ENCODE measurements at regions not wholly inside any gene's neighbourhood (a gene's known extent, or its start where the extent isn't known, plus 50 kb on each side); places are given as distances from the start of the nearest gene placed in this dataset.

DNA sequence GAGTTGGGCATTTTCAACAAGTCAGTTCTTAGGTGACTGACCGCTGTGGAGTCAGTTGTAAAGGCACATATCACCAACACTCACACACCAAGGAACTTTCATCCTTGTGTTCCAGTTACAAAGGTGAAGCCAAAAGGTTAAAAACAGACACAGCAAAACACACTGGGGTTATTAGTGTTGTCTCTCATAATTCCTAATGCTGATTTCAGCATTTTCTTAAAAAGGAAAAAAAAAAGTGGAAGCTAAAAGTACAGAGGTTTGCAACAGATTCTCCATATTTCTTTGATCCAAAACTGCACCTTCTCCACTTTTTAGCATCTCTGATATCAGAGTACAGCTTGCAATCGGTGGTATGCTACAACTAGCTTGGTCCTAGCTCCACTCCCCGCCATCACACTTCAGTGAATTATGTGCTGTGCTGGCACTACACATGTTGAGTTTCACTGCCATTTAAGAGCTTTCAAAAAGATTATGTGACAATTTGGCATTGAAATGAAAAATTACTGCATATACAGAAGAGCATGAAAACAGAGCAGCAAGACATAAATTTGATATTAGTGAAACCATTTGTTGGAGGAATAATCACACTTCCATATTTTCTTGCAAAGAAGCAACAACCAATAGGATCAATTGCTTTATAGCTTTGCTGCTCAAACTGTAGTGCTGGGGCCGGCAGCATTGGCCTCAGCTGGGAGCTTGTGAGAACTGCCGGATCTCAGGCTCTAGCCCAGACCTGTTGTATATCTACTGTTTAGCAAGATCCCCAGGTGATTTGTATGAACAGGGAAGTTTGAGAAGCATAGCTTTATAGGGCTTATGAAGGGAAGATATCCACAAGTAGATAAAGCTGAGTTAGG, 62.3 kb upstream of the DAPL1 start:
- POLR2A ChIA-PET: no interaction called here
- CTCF ChIA-PET: interaction anchor here (0.9 to 2.6 kb wide), 4 partner anchors 11 to 708 kb away, joined by 4 to 8 read pairs (median 5); no protein-coding TSS in a partner anchor
- H3K36me3 ChIP-seq (ENCODE audit: control insufficient read depth, insufficient read depth, low read length): no peaks in the 10 kb centered on the region

DNA sequence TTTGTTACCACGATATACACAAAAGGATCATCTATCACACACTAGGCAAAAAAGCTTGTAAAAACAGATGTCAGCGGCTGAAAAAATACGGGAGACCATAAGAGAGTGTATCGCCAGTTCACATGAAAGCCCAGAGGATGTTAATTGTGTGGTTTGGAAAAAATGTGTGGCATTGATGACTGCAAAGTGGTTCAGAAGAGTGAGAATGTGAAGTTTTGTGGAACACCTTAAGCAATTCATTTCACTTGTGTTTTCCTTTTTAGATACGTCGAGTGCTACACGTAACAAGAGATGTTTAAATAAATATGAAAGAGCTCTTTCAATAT, 61.7 kb upstream of the DAPL1 start:
- no peak for DNase-seq (ENCODE audit: low read depth)
- POLR2A ChIA-PET: no interaction called here

More for the DNA sequence above, 62.3 kb upstream of the DAPL1 start:
- H3K27me3 ChIP-seq (ENCODE audit: control insufficient read depth, insufficient read depth, low read length): peaks cover 1% of the 10 kb centered on the region
- TF ChIP-seq, protein P1, sequence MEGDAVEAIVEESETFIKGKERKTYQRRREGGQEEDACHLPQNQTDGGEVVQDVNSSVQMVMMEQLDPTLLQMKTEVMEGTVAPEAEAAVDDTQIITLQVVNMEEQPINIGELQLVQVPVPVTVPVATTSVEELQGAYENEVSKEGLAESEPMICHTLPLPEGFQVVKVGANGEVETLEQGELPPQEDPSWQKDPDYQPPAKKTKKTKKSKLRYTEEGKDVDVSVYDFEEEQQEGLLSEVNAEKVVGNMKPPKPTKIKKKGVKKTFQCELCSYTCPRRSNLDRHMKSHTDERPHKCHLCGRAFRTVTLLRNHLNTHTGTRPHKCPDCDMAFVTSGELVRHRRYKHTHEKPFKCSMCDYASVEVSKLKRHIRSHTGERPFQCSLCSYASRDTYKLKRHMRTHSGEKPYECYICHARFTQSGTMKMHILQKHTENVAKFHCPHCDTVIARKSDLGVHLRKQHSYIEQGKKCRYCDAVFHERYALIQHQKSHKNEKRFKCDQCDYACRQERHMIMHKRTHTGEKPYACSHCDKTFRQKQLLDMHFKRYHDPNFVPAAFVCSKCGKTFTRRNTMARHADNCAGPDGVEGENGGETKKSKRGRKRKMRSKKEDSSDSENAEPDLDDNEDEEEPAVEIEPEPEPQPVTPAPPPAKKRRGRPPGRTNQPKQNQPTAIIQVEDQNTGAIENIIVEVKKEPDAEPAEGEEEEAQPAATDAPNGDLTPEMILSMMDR (IDR thresholded peaks at IDR 0.05; ENCODE audit: insufficient read depth, low read depth, low read length): no peak
- DNase-seq (ENCODE audit: low read depth): no peak
- H3K4me3 ChIP-seq (ENCODE audit: low read depth, low read length): no peak overlapping the region

DNA sequence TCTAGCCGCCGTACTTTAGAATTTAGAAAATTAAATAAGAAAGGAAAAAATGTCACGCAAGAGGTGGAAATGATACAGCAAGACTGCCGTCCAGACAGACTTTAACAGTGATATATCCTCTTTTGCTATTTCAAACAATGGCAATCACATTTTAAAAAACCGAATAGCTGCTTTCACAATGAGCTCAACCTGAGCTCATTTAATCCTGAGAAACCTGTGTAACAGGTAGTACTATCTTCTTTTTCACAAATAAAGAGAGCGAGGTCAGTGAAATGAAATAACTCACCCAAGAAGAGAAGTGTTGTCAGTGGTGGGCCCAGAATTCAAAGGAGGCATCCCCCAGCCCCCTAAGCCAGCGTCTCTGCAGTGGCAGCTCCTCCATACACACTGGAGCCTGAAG, 60.7 kb upstream of the DAPL1 start:
- TF ChIP-seq, protein P1 (IDR thresholded peaks at IDR 0.05; ENCODE audit: insufficient read depth, low read depth, low read length): no peak

More for the DNA sequence above, 61.7 kb upstream of the DAPL1 start:
- H3K27me3 ChIP-seq (ENCODE audit: control insufficient read depth, insufficient read depth, low read length): peaks cover 1% of the 10 kb centered on the region
- TF ChIP-seq, protein P1 (IDR thresholded peaks at IDR 0.05; ENCODE audit: insufficient read depth, low read depth, low read length): no peak
- no peaks in the 10 kb centered on the region for H3K36me3 ChIP-seq (ENCODE audit: control insufficient read depth, insufficient read depth, low read length)
- no peak overlapping the region for H3K4me3 ChIP-seq (ENCODE audit: low read depth, low read length)
- CTCF ChIA-PET: interaction anchor here (0.9 to 2.6 kb wide), 4 partner anchors 10 to 709 kb away, joined by 4 to 8 read pairs (median 5); no protein-coding TSS in a partner anchor

DNA sequence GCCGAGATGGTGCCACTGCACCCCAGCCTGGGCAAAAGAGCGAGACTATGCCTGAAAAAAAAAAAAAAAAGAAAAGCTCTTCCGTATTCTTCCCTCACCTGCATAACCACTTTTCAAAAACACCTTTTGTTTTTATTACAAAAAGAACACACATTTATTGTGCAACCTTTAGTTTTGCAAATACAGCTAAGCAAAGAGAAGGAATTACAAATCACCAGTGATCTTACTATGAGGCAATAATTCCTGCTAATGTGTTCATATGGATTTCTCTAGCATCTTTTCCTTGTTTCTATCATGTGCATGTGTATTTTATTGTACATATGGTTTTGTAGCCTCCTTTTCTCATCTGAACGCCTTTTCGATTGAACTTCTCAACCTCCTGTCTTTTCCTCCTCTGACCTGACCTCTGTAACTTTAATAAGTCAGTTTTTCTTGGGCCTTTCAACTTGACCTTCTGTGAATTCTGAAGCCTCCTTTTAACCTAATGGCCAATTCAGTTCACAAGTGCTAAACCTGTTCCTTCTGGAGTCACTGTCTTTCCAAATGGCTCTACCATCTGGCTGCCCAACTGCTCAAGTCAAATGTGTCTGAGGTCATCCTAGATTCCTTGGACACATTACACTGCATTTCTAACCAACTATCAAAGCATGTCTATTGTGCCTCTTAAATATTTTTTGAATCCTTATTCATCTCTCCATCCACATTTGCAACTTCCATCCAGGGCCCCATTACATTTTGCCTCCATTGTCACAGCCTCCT, 59.1 kb upstream of the DAPL1 start:
- no peaks in the 10 kb centered on the region; the same call in 1 of the 2 replicates for H3K27me3 ChIP-seq (ENCODE audit: control insufficient read depth, insufficient read depth, low read length)
- ChIA-PET CTCF (no interaction called here), POLR2A (interaction anchor here (0.6 kb wide), 1 partner anchor 193 kb away, joined by 3 read pairs; no protein-coding TSS in a partner anchor)
- no peaks in the 10 kb centered on the region for H3K36me3 ChIP-seq (ENCODE audit: control insufficient read depth, insufficient read depth, low read length)
- TF ChIP-seq, protein P1 (IDR thresholded peaks at IDR 0.05; ENCODE audit: insufficient read depth, low read depth, low read length): no peak
- DNase-seq (ENCODE audit: low read depth): no peak
- no peak overlapping the region for H3K4me3 ChIP-seq (ENCODE audit: low read depth, low read length)

More for the DNA sequence above, 60.7 kb upstream of the DAPL1 start:
- ChIA-PET POLR2A (no interaction called here), CTCF (interaction anchor here (1.4 kb wide), 1 partner anchor 9 kb away, joined by 4 read pairs; no protein-coding TSS in a partner anchor)
- no peak overlapping the region for H3K4me3 ChIP-seq (ENCODE audit: low read depth, low read length)
- DNase-seq (ENCODE audit: low read depth): no peak
- H3K27me3 ChIP-seq (ENCODE audit: control insufficient read depth, insufficient read depth, low read length): peaks cover 1% of the 10 kb centered on the region
- H3K36me3 ChIP-seq (ENCODE audit: control insufficient read depth, insufficient read depth, low read length): no peaks in the 10 kb centered on the region

DNA sequence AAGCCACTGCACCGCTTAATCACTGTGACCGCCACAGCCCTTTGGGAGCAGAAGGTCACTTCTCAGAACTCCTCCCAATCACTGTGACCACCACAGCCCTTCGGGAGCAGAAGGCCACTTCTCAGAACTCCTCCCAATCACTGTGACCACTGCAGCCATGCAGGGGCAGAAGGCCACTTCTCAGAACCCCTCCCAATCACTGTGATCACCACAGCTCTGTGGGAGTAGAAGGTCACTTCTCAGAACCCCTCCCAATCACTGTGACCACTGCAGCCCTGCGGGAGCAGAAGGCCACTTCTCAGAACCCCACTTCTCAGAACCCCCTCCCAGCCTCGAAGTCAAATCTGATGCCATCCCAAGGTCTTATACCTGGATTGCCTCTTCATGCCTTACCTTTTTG, 56.8 kb upstream of the DAPL1 start:
- POLR2A ChIA-PET: no interaction called here
- CTCF ChIA-PET: interaction anchor here (0.7 to 9.4 kb wide), 4 partner anchors 8 to 607 kb away, joined by 3 to 78 read pairs (median 4); no protein-coding TSS in a partner anchor

More for the DNA sequence above, 56.8 kb upstream of the DAPL1 start:
- Histone ChIP-seq H3K4me3 (ENCODE audit: low read depth, low read length) (no peak overlapping the region), H3K27me3 (ENCODE audit: control insufficient read depth, insufficient read depth, low read length) (no peaks in the 10 kb centered on the region), H3K36me3 (ENCODE audit: control insufficient read depth, insufficient read depth, low read length) (no peaks in the 10 kb centered on the region)
- TF ChIP-seq, protein P1 (IDR thresholded peaks at IDR 0.05; ENCODE audit: insufficient read depth, low read depth, low read length): no peak
- DNase-seq (ENCODE audit: low read depth): no peak
